H1 (cell line): ENCODE measurements at regions not wholly inside any gene's neighbourhood (a gene's known extent, or its start where the extent isn't known, plus 50 kb on each side); places are given as distances from the start of the nearest gene placed in this dataset.

Experiments used
- CTCF ChIA-PET: fragments of 300-600 bp; sonication (Branson Sonifier 250); formaldehyde crosslinking; loops from one replicate; lab custom pipeline; 2021; ENCODE audit not compliant: partially characterized antibody; lab: Charles Lee
- POLR2A ChIA-PET: fragments of 300-600 bp; sonication (Branson Sonifier 250); formaldehyde crosslinking; loops from one replicate; lab custom pipeline; 2021; ENCODE audit warnings: inconsistent platforms; ENCODE audit not compliant: partially characterized antibody; lab: Charles Lee
- DNase-seq, 2 experiments: peaks; one replicate each; pipeline versions ENCODE4 v3.0.0 to v3.0.0-alpha.2; 2010 to 2022; ENCODE audit warnings: low spot score in 2 of 2, low read depth in 1 of 2, mixed read lengths in 1 of 2
- FAIRE-seq: peaks from 2 replicates; lab custom pipeline; 2011; peaks lifted over from hg19 to GRCh38; lab: Jason Lieb, UNC
- H2AFZ ChIP-seq: 2 replicates; pipeline ENCODE4 v1.8.1; 2012; ENCODE audit warnings: low read length, inconsistent platforms
- H2AK5ac ChIP-seq: 2 replicates; pipeline ENCODE4 v1.6.1; 2013; ENCODE audit warnings: low read depth, low read length
- H2BK120ac ChIP-seq: replicated peaks from 2 replicates; pipeline ENCODE3; 2013; ENCODE audit warnings: low read depth, low read length, inconsistent platforms
- H2BK12ac ChIP-seq: 2 replicates; pipeline ENCODE4 v1.6.1; 2013; ENCODE audit warnings: low read depth, low read length
- H2BK15ac ChIP-seq: 2 replicates; pipeline ENCODE4 v1.6.1; 2013; ENCODE audit warnings: low read length
- H2BK20ac ChIP-seq: 2 replicates; pipeline ENCODE4 v1.6.1; 2013; ENCODE audit warnings: low read length
- H2BK5ac ChIP-seq: 2 replicates; pipeline ENCODE4 v1.6.1; 2013; ENCODE audit warnings: low read depth, low read length
- H3K14ac ChIP-seq: 2 replicates; pipeline ENCODE4 v1.6.1; 2013; ENCODE audit warnings: inconsistent platforms; ENCODE audit not compliant: insufficient read length
- H3K18ac ChIP-seq: 2 replicates; pipeline ENCODE4 v1.6.1; 2013; ENCODE audit warnings: low read length; ENCODE audit errors: extremely low read depth
- H3K23ac ChIP-seq: 2 replicates; pipeline ENCODE4 v1.6.1; 2013; ENCODE audit warnings: inconsistent platforms; ENCODE audit not compliant: insufficient read length
- H3K23me2 ChIP-seq: 2 replicates; pipeline ENCODE4 v1.6.1; 2013; ENCODE audit warnings: low read depth, low read length
- H3K27ac ChIP-seq: 2 replicates; pipeline ENCODE4 v1.6.1; 2011; ENCODE audit warnings: low read depth, low read length, inconsistent platforms
- H3K27me3 ChIP-seq, 4 experiments: replicated peaks in 1 of 4; 1 replicate in 1 of 4; 2 replicates in 3 of 4; pipeline versions ENCODE4 v1.6.1 to v1.8.1; 2011 to 2013; ENCODE audit warnings: low read length in 3 of 4, mild to moderate bottlenecking in 3 of 4, inconsistent platforms in 2 of 4, mixed read lengths in 2 of 4, moderate library complexity in 1 of 4; ENCODE audit not compliant: control insufficient read depth in 3 of 4, insufficient read depth in 3 of 4; ENCODE audit errors: extremely low read depth in 1 of 4
- H3K36me3 ChIP-seq, 4 experiments: 2 replicates each; pipeline versions ENCODE4 v1.6.1 to v1.8.1; 2011 to 2013; ENCODE audit warnings: mild to moderate bottlenecking in 4 of 4, low read length in 3 of 4, moderate library complexity in 2 of 4, control low read depth in 1 of 4, inconsistent platforms in 1 of 4; ENCODE audit not compliant: insufficient read depth in 4 of 4, control insufficient read depth in 2 of 4
- H3K4ac ChIP-seq: replicated peaks from 2 replicates; pipeline ENCODE3; 2013; ENCODE audit warnings: low read length, low read depth, mixed read lengths, inconsistent platforms; ENCODE audit not compliant: insufficient read length
- H3K4me1 ChIP-seq, 4 experiments: replicated peaks in 1 of 4; 1 replicate in 1 of 4; 2 replicates in 3 of 4; pipeline versions ENCODE4 v1.6.1 to v1.8.1; 2011 to 2013; ENCODE audit warnings: low read length in 3 of 4, inconsistent platforms in 2 of 4, mixed read lengths in 1 of 4; ENCODE audit not compliant: insufficient read depth in 4 of 4, control insufficient read depth in 3 of 4
- H3K4me2 ChIP-seq, 2 experiments: 2 replicates each; pipeline versions ENCODE4 v1.6.1 to v1.8.1; 2011 to 2013; ENCODE audit warnings: low read depth in 2 of 2, low read length in 2 of 2, control low read depth in 1 of 2, inconsistent platforms in 1 of 2, mild to moderate bottlenecking in 1 of 2; ENCODE audit not compliant: insufficient read depth in 1 of 2
- H3K4me3 ChIP-seq, 4 experiments: fragments of 200-600, 300-600 bp in 1 of 4; sonication (generic), shearing (Covaris generic), sonication (Bioruptor Twin) in 1 of 4; 2 replicates each; pipeline versions ENCODE4 v1.5.1 to v1.8.1; 2011 to 2016; ENCODE audit warnings: low read length in 4 of 4, low read depth in 3 of 4, control low read depth in 2 of 4, inconsistent platforms in 2 of 4, mild to moderate bottlenecking in 2 of 4, mixed read lengths in 1 of 4, moderate library complexity in 1 of 4; ENCODE audit not compliant: insufficient read depth in 2 of 4; ENCODE audit errors: extremely low read depth in 1 of 4
- H3K56ac ChIP-seq: replicated peaks from 2 replicates; pipeline ENCODE3; 2013; ENCODE audit warnings: low read depth, mild to moderate bottlenecking, mixed read lengths, low read length, inconsistent platforms; ENCODE audit not compliant: insufficient read length
- H3K79me1 ChIP-seq: 2 replicates; pipeline ENCODE4 v1.6.1; 2013; ENCODE audit warnings: low read depth, low read length, control low read depth
- H3K79me2 ChIP-seq, 2 experiments: 2 replicates each; pipeline versions ENCODE4 v1.6.1 to v1.8.1; 2012 to 2013; ENCODE audit warnings: low read length in 2 of 2, mild to moderate bottlenecking in 2 of 2, inconsistent platforms in 1 of 2; ENCODE audit not compliant: insufficient read depth in 2 of 2, control insufficient read depth in 1 of 2
- H3K9ac ChIP-seq, 4 experiments: replicated peaks in 1 of 4; 1 replicate in 1 of 4; 2 replicates in 3 of 4; pipeline versions ENCODE4 v1.6.1 to v1.8.1; 2011 to 2013; ENCODE audit warnings: low read depth in 3 of 4, low read length in 3 of 4, control low read depth in 2 of 4, mild to moderate bottlenecking in 2 of 4, moderate library complexity in 2 of 4, inconsistent platforms in 1 of 4; ENCODE audit errors: extremely low read depth in 1 of 4
- H3K9me3 ChIP-seq, 2 experiments: 2 replicates each; pipeline versions ENCODE4 v1.6.1 to v1.8.1; 2012 to 2013; ENCODE audit warnings: mild to moderate bottlenecking in 2 of 2, moderate library complexity in 2 of 2, control low read depth in 1 of 2, inconsistent platforms in 1 of 2, low read depth in 1 of 2, low read length in 1 of 2, mixed read lengths in 1 of 2; ENCODE audit not compliant: insufficient read depth in 2 of 2
- H4K20me1 ChIP-seq, 2 experiments: replicated peaks in 1 of 2; 2 replicates each; pipeline versions ENCODE3 to v1.8.1; 2011 to 2013; ENCODE audit warnings: inconsistent platforms in 2 of 2, low read length in 2 of 2, mild to moderate bottlenecking in 1 of 2; ENCODE audit not compliant: insufficient read depth in 2 of 2, control insufficient read depth in 1 of 2
- H4K5ac ChIP-seq: 2 replicates; pipeline ENCODE4 v1.6.1; 2013; ENCODE audit warnings: low read length, low read depth, mixed read lengths, inconsistent platforms; ENCODE audit not compliant: insufficient read length
- H4K8ac ChIP-seq: 2 replicates; pipeline ENCODE4 v1.8.0; 2013; ENCODE audit warnings: mild to moderate bottlenecking, moderate library complexity, low read length, inconsistent platforms; ENCODE audit not compliant: insufficient read depth; ENCODE audit errors: extremely low read depth
- H4K91ac ChIP-seq: replicated peaks from 2 replicates; pipeline ENCODE3; 2013; ENCODE audit warnings: low read length, mixed read lengths, inconsistent platforms; ENCODE audit not compliant: insufficient read length
- BRCA1 ChIP-seq: IDR thresholded peaks from 2 replicates; pipeline ENCODE4 v1.6.1; 2012; ENCODE audit warnings: low read depth, low read length, improper control_type of control experiment
- CHD1 ChIP-seq: IDR thresholded peaks from 2 replicates; pipeline ENCODE4 v1.6.1; 2012; ENCODE audit warnings: low read depth, low read length, improper control_type of control experiment
- CHD2 ChIP-seq: IDR thresholded peaks from 2 replicates; pipeline ENCODE4 v1.6.1; 2012; ENCODE audit warnings: low read length, improper control_type of control experiment
- E2F6 ChIP-seq: IDR thresholded peaks from 2 replicates; pipeline ENCODE4 v1.6.1; 2012; ENCODE audit warnings: inconsistent platforms
- POLR2AphosphoS5 ChIP-seq: IDR thresholded peaks from 2 replicates; pipeline ENCODE4 v1.6.1; 2011; ENCODE audit warnings: low read depth, low read length
- RXRA ChIP-seq: IDR thresholded peaks from 2 replicates; pipeline ENCODE4 v1.6.1; 2011; ENCODE audit warnings: low read depth, mild to moderate bottlenecking, low read length, moderate library complexity; ENCODE audit not compliant: insufficient read depth
- SIRT6 ChIP-seq: IDR thresholded peaks from one replicate; pipeline ENCODE4 v1.7.1; 2012; ENCODE audit warnings: low read length, inconsistent platforms
- SIX5 ChIP-seq: IDR thresholded peaks from 2 replicates; pipeline ENCODE4 v1.6.1; 2011; ENCODE audit warnings: mild to moderate bottlenecking, low read depth, low read length
- SP4 ChIP-seq: IDR thresholded peaks from 2 replicates; pipeline ENCODE4 v1.6.1; 2012; ENCODE audit warnings: low read length, inconsistent platforms
- TEAD4 ChIP-seq: IDR thresholded peaks from 2 replicates; pipeline ENCODE4 v1.6.1; 2012; ENCODE audit warnings: low read depth, low read length, inconsistent platforms, mixed read lengths
- WGBS, 2 experiments: shearing (Covaris generic) in 1 of 2; methylation state at CpG; one replicate each; pipeline versions ENCODE4 v1.1.6 to v1.1.7; 2013 to 2015; ENCODE audit warnings: low lambda C conversion rate in 2 of 2, mixed read lengths in 2 of 2, inconsistent platforms in 1 of 2, low coverage in 1 of 2, missing lambda C conversion rate in 1 of 2; ENCODE audit not compliant: insufficient replicate concordance in 2 of 2, insufficient coverage in 1 of 2, insufficient read length in 1 of 2; ENCODE audit errors: extremely low coverage in 1 of 2, missing lambda C conversion rate in 1 of 2; 5-methylcytosine and 5-hydroxymethylcytosine counted together

GRCh38 chr4:188683571-188683970 is 544.3 kb downstream of the TRIML1 start:
- no peaks in the 10 kb centered on the region; the same call in 1 of the 2 replicates for H3K23me2 ChIP-seq
- ChIA-PET CTCF (no interaction called here), POLR2A (no interaction called here)
- no peak overlapping the region for H3K18ac ChIP-seq
- no peak overlapping the region for H2AFZ ChIP-seq
- no peaks in the 10 kb centered on the region for H3K9me3 ChIP-seq
- no peak overlapping the region for H4K5ac ChIP-seq
- H4K8ac ChIP-seq = no peak overlapping the region
- H3K56ac ChIP-seq = no peak overlapping the region
- H3K27me3 ChIP-seq = no peaks in the 10 kb centered on the region
- no peak overlapping the region for H2BK15ac ChIP-seq
- WGBS, 2 experiments = 93% methylated on average over 2 of the region's 2 CpGs; no CpG with 5 or more reads in 1 of the 2 experiments
- H3K9ac ChIP-seq = no peak overlapping the region
- no peak for FAIRE-seq
- H3K14ac ChIP-seq = no peak overlapping the region
- H3K4me3 ChIP-seq = no peak overlapping the region
- no peak overlapping the region for H2BK120ac ChIP-seq
- H2BK5ac ChIP-seq = no peak overlapping the region
- H3K4ac ChIP-seq = no peak overlapping the region
- H3K4me2 ChIP-seq = no peak overlapping the region
- H4K91ac ChIP-seq = no peak overlapping the region
- H3K23ac ChIP-seq = no peak overlapping the region
- no peaks in the 10 kb centered on the region for H4K20me1 ChIP-seq
- DNase-seq = no peak
- H3K27ac ChIP-seq = no peak overlapping the region
- H3K36me3 ChIP-seq = no peaks in the 10 kb centered on the region
- H2AK5ac ChIP-seq = no peak overlapping the region
- H3K79me2 ChIP-seq = no peaks in the 10 kb centered on the region
- TF ChIP-seq POLR2AphosphoS5 = no peak
- TF ChIP-seq SP4 = no peak
- TF ChIP-seq BRCA1 = no peak
- no peak for TF ChIP-seq RXRA
- no peak for TF ChIP-seq SIX5
- no peak for TF ChIP-seq E2F6
- no peak for TF ChIP-seq CHD1
- TF ChIP-seq SIRT6 = no peak
- TF ChIP-seq TEAD4 = no peak
- no peak for TF ChIP-seq CHD2
- no peaks in the 10 kb centered on the region for H3K79me1 ChIP-seq
- no peak overlapping the region for H2BK12ac ChIP-seq
- no peak overlapping the region for H2BK20ac ChIP-seq
- peaks cover 0 to 6% (median 5%) of the 10 kb centered on the region in 4 experiments; a peak in 4 of 7 replicates for H3K4me1 ChIP-seq
